ENCODE measurements at regions not wholly inside any gene's neighbourhood (a gene's known extent, or its start where the extent isn't known, plus 50 kb on each side); places are given as distances from the start of the nearest gene placed in this dataset.

DNA sequence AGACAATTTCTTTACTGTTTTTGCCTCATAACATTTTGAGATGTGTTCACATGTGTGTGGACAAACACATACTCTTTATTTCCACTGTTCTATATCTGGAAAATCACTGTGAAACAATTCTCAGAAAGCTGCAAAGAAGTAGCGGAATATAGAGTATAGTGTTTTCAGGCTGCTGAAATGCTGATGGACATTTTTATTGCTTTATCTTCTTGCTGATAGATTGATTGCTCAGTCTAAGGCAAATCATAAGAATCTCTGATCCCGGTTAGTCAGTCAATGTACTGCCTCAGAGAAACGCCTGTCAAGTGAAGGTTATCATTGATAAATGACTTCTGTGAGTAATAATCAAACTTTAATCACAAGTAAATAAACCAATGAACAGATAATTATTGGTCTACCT, 364.9 kb upstream of the CTNND2 start:
- TF ChIP-seq, protein P1, sequence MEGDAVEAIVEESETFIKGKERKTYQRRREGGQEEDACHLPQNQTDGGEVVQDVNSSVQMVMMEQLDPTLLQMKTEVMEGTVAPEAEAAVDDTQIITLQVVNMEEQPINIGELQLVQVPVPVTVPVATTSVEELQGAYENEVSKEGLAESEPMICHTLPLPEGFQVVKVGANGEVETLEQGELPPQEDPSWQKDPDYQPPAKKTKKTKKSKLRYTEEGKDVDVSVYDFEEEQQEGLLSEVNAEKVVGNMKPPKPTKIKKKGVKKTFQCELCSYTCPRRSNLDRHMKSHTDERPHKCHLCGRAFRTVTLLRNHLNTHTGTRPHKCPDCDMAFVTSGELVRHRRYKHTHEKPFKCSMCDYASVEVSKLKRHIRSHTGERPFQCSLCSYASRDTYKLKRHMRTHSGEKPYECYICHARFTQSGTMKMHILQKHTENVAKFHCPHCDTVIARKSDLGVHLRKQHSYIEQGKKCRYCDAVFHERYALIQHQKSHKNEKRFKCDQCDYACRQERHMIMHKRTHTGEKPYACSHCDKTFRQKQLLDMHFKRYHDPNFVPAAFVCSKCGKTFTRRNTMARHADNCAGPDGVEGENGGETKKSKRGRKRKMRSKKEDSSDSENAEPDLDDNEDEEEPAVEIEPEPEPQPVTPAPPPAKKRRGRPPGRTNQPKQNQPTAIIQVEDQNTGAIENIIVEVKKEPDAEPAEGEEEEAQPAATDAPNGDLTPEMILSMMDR (IDR thresholded peaks at IDR 0.05; ENCODE audit: insufficient read depth, low read depth, low read length), result no peak
- no peak for DNase-seq (ENCODE audit: low read depth)
- no peak overlapping the region for H3K4me3 ChIP-seq (ENCODE audit: low read depth, low read length)

GRCh38 chr5:12258549-12258948, 354.3 kb upstream of the CTNND2 start:
- H3K4me3 ChIP-seq (ENCODE audit: low read depth, low read length), result no peak overlapping the region
- TF ChIP-seq, protein P1 (IDR thresholded peaks at IDR 0.05; ENCODE audit: insufficient read depth, low read depth, low read length), result no peak
- no peak for DNase-seq (ENCODE audit: low read depth)

DNA sequence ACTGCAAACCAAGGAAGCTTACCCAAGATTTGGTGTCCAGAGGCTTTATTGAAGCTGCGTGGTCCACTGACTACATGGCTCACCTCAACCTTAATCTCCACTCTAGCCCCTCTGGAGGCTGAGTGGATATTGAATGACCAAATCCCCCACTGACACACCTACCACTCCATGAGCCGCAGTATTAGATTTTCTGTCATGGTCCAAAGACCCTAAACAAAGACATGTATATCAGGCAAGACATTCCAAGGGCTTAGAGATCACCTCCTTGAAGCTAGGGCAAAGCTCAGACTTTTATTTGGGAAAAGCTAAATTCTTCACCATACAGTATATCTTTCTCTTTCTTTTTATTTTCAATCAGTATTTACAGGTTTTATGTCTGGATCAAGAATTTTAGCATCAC, 346.2 kb upstream of the CTNND2 start:
- no peak for DNase-seq (ENCODE audit: low read depth)
- TF ChIP-seq, protein P1 (IDR thresholded peaks at IDR 0.05; ENCODE audit: insufficient read depth, low read depth, low read length), result no peak
- H3K4me3 ChIP-seq (ENCODE audit: low read depth, low read length), result no peak overlapping the region

DNA sequence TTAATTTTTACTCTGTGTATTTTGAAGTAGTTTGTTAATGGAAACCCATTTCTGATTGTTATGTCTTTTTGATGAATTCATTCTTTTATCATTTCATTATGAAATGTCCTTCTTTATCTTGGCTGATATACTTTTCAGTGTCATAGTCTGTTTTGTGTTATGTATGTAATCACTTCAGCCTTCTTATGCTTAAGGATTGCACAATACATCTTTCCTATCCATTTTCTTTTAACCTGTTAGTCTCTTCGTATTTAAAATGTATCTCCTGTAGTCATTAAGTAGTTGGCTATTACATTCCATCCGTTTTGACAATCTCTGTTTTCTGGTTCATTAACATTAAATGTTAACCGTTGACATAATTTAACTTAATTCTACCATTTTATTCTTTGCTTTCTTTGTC, 344.6 kb upstream of the CTNND2 start:
- TF ChIP-seq, protein P1 (IDR thresholded peaks at IDR 0.05; ENCODE audit: insufficient read depth, low read depth, low read length), result no peak
- no peak overlapping the region for H3K4me3 ChIP-seq (ENCODE audit: low read depth, low read length)
- DNase-seq (ENCODE audit: low read depth), result no peak

GRCh38 chr5:12246036-12246435, 341.8 kb upstream of the CTNND2 start:
- H3K4me3 ChIP-seq (ENCODE audit: low read depth, low read length), result no peak overlapping the region
- DNase-seq (ENCODE audit: low read depth), result no peak
- TF ChIP-seq, protein P1 (IDR thresholded peaks at IDR 0.05; ENCODE audit: insufficient read depth, low read depth, low read length), result no peak

DNA sequence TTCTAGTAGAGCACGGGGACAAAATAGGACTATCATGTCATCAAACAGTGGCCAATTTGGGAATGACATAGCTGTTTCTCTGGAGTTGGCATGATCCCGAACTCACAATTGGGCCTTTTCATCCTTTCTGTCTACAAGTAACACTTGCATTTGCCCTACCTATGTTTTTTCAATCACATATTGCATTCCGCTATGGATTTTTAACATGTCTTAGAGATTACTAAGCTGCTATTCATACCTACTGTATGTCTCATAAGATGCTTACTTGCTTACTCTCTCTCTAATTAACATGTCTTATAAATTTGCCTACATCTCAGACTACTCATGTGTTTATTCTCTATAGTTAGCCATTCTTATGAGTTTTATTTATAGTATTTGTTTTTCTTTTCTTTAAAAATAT, 341.2 kb upstream of the CTNND2 start:
- no peak for DNase-seq (ENCODE audit: low read depth)
- TF ChIP-seq, protein P1 (IDR thresholded peaks at IDR 0.05; ENCODE audit: insufficient read depth, low read depth, low read length), result no peak
- no peak overlapping the region for H3K4me3 ChIP-seq (ENCODE audit: low read depth, low read length)

Data from fibroblast of villous mesenchyme (primary cell).